SH-SY5Y (cell line): ENCODE measurements at regions not wholly inside any gene's neighbourhood (a gene's known extent, or its start where the extent isn't known, plus 50 kb on each side); places are given as distances from the start of the nearest gene placed in this dataset.

Experiments used
- GATA2 ChIP-seq: IDR thresholded peaks from 2 replicates; pipeline ENCODE4 v1.6.1; 2011; ENCODE audit warnings: mild to moderate bottlenecking, low read depth, low read length
- GATA3 ChIP-seq: IDR thresholded peaks from 2 replicates; pipeline ENCODE4 v1.6.1; 2011; ENCODE audit warnings: low read depth, mild to moderate bottlenecking, low read length, moderate library complexity

- no peak for TF ChIP-seq GATA2
- TF ChIP-seq GATA3, result no peak
These were observed 70.3 kb downstream of the UNCX start for GRCh38 chr7:1302936-1303335.
